HG02571 (cell line): ENCODE measurements at regions not wholly inside any gene's neighbourhood (a gene's known extent, or its start where the extent isn't known, plus 50 kb on each side); places are given as distances from the start of the nearest gene placed in this dataset.

Experiments used
- ATAC-seq: cut with Tn5 transposase; IDR thresholded peaks from one replicate; pipeline ENCODE4 v1.9.1; 2021; ENCODE audit warnings: mild to moderate bottlenecking, moderate library complexity; ENCODE audit not compliant: unreplicated experiment

DNA sequence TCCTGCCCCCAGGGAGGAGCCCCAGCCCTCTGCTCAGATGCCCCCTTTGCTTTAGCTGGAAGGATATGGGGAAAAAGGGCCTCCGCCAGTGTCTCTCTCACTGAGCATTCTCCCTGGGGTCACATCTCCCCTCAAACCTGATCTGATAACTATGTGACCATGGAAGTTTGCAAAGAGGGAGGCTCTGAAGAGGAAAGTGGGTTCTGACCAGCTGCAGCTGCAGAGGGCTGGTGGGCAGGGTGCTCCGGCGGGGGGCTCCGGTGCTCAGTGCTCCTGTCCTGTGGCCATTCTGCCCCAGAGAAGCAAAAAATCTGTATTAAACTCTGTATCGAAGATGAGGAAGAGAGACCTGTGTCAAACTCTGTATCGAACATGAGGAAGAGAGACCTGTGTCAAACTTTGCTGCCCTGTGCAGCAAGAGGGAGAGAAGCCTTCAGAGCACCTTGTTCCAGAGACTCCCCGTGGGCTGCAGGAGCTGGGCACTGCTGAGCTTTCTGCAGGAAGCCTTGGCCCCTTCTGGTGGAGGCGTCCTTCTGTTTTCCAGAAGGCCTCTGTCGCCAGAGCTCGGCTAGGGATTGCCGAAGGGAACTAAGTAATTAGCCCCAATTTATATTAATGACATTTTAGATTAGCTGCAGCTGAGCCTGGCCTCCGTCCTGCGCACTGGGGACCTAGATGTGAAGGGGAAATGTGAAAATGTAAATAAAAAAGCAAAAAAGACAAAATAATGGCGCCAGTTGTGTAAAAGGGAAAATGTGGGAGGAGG lies 186.2 kb upstream of the C1orf174 start:
- ATAC-seq = no peak

DNA sequence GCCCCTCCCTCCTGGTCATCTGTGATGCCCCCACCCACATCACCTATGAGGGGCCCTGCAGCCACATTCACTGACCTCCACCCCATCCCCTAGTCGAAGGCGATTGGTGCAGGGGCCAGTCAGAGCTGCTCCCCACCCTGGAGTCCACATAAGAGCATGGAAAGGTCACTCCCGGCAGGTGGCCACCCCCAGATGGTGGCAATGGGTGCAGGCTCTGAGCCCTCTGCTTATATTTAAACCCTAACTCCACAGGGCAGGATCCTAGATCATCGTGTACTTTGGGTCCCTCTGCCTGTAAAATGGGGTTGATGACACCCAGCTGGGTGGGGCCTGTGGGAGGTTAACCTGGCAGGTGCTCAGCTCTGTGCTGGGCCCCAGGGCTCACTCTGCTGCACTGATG lies 186.8 kb upstream of the C1orf174 start:
- no peak for ATAC-seq

DNA sequence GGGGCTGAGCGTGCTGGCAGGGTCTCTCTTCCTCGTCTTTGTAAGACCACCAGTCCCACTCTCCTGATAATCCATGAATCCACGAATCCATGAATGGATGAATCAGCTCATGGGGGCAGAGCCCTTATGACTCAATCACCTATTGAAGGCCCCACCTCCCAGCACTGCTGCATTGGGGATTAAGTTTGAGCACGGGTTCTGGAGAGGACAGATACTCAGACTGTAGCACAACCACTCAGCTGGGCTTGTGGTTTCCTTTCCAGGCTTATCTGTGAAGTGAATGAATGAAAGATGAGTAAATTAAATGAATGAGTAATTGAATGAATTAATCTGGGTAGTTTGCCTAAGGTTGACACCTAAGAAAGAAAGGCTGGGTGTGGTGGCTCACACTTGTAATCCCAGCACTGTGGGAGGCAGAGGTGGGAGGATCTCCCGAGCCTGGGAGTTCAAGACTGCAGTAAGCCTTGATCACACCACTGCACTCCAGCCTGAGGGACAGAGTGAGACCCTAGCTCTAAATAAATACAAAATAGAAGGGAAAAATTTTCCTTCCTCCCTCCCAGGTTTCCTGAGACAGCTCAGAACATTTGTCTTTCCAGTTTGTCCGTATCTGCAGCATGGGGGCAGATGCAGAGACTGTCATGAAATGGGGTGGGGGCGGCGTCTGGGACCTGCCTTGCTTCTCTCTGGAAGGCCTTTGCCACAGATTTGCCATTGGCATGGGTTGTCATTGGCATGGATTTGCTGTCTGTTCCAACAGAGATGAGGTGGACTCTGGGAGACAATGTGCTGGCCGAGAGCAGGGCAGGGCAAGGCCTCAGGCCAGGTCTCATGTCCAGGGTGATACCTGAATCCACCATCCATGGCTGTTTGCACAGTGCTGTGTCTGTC lies 187.7 kb upstream of the C1orf174 start:
- ATAC-seq = no peak

DNA sequence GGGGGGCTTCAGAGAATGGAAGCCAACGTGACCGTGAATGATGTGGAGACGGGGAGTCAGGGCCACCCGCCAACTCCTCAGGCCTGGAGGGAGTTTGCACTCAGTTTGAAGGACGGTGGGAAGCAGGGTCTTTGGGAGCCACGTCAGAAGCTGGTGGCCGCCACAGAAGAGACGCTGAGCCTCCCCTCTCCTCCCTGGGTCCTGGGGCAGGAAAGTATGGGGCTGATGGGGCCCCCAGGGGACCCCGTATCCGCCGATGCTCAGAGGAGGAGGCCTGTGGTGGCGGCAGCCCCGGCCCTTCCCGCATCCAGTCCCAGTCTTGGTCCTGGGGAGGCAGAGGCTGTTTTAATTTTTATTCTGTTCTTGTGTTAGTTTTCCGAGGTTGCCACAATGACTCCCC lies 188.6 kb upstream of the C1orf174 start:
- no peak for ATAC-seq

DNA sequence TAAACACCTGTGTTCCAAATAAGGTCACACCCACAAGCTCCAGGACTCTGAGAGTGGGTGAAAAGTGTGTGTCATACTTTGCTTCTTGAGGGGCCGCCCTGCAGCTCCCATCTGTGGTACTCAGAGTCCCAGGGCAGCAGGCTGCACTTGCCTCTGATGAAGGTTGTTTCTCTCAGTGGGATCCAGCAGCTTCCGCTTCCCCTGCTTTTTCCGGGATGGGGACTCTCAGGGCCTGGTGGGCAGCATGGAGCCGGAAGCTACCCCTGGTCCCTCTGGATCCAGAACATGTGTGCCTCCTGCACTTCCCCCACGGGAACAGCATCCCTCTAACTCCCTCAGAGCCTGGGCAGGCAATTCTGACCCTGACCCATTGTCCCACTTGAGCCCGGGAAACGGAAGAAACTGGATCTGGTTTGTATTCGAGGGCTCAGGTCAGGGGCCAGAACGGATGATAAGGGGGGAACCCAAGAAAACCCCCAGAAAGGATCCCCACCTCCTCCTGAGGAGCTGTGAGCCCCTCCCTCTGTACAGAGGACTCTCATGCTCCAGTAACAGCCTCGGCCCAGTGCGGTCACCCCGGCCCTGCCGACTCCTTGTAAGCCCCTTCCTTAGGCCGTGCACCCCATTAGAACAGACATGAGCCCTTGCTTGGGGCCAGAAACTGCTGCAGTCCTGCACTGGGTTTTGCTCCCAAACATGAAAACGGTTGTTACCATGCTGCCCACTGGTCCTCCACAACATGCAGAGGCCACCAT lies 189.5 kb upstream of the C1orf174 start:
- no peak for ATAC-seq

DNA sequence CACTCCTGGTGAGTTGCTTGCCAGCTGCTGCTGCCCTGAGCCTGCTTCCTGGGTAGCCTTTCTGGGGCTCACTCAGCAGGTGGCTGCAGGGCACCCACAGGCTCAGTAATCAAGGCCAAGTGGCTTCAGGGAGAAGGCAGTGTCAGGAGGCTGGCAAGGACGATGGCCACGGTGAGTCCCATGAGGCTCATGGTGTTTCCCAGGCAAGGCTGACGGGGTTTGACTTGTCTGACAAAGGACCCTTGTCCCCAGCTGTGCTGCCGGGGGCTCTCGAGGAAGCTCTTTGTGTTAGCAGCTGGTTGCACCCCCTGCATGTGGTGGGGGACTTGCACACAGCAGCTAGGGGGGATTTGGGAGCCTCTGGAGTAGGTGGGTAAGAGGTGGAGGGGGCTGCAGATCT lies 190.5 kb upstream of the C1orf174 start:
- no peak for ATAC-seq

DNA sequence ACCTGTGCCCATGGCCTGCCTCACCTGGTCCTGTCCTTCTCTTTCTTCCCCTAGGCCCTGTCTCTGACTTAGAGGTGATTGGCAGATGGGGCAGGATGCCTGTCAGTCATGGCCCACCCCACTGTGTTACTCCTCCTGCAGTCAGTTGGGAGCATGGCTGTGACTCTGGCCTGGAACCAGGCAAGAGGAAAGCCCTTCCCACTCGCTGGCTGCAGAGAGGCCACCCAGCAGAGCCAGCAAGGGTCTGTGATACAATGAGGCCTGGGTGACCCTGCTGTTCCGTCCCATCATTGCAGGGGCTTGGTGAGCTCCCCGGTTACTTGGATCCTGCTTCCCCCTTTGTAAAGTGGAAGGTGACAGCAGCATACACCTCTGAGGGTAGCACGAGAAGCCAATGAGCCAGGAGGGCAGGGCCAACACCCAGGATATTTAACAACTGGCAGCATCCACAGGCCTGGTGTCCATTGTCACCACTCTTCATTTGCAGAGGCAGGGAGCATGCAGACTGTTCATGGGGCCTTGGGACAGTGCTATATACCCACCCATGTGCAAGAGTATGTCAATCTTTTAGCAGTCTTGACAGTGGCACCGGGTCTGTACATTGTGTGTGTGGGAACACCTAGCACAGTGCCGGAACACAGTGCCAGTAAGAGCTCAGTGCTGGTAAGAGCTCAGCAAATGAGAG lies 191.0 kb upstream of the C1orf174 start:
- no peak for ATAC-seq

DNA sequence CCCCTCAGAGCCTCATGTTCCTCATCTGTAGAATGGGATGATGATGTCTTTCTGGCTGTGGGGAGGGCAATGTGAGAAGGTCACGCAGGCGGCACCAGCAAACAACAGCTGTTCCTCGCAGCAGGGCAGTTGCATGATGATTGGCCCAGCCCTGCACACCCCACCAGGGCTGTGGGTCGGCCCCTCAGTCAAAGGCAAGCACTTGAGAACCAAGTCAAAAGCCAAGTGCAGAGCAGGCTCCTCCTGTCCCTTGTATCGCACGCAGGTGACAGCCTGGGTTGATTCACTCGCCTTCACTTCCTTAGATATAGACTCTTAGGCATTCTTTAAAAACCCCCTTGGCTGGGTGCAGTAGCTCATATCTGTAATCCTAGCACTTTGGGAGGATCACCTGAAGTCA lies 191.9 kb upstream of the C1orf174 start:
- no peak for ATAC-seq

DNA sequence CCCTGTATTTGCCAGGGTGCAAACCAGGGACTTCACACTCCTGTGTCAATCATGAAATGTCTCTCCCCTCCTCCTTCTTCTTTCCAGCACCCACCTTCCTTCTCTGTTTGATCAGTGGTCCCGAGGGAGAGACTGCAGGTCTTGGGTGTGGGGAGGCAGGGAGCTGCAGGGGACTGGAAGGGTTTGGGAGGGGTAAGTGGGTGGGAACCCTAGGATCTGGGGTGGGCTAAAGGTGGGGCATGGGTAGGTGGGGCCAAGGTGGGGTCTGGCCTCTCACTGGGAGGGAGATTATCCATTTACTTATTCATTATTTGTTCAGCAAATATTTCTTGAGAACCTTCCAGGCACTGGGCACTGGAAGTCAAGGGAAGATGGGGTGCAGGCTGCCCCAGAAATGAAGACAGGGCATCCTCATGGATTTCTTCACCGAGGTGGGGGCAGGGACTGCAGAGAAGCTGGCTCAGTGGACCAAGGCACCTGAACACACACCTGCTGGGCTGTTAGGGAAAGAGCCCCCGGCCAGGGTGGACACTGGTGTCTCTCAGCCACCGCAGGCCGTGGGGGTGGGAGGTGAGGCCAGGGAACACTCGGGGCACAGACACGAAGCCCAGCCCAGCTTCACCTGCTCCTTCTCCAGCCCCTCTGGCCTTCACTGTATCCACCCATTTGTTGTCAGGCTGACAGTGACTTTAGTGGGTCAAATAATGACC lies 193.9 kb upstream of the C1orf174 start:
- ATAC-seq = no peak

DNA sequence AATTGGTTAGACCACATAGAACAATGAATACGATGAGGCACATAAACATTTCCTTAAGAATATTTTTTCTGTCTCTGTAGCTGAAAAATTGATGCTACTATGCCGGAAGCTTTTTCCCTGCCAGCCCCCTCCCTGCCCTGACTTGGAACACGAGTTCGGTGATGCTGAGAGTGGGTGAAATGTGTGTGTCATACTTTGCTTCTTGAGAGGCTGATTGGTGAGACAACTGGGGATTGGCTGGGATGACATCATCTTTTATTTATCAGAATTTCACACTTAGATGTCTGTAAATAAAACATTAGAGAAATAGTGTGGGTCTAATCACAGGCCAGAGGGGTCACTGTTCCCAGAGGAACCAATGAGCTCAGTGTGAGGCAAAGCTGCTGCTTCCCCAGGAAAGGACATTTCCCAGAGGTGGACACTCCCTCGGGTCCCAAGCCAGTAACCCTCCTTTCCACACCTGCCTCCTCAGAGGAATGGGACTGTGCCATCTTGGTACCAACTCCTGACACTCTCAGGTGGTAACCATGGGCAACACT lies 195.4 kb upstream of the C1orf174 start:
- no peak for ATAC-seq

DNA sequence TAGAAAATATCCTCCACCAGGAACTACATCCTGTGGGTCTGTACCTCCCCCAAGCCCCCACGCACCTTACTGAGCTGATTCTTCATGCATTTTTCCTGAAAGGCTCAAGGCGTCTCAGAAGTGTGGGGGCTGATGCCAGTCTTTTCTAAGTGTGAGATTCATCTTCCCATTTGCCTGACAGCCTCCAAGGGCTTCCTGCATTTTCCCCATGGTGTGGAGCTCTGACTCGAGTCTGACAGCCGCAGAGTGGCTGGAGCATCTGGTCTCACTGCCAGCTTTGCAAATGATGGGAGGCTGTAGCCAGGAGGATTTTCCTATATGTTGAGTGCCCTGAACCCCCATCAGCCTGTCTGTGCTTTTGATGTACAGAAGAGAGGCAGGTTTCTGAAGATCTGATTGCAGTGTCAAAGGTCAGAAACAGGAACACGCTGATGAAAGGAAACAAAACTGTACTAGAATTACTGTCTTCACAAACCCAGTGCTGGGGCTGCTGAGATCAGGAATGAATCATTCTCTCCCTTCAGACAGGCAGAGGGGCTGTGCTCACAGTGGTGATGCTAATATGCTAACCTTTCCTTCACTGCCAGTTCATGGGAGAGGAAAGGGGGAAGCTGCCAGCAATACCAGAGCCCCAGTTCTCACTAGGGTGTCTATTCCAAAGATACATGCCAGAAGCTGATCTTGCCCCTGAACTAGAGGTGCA lies 201.5 kb upstream of the C1orf174 start:
- no peak for ATAC-seq

DNA sequence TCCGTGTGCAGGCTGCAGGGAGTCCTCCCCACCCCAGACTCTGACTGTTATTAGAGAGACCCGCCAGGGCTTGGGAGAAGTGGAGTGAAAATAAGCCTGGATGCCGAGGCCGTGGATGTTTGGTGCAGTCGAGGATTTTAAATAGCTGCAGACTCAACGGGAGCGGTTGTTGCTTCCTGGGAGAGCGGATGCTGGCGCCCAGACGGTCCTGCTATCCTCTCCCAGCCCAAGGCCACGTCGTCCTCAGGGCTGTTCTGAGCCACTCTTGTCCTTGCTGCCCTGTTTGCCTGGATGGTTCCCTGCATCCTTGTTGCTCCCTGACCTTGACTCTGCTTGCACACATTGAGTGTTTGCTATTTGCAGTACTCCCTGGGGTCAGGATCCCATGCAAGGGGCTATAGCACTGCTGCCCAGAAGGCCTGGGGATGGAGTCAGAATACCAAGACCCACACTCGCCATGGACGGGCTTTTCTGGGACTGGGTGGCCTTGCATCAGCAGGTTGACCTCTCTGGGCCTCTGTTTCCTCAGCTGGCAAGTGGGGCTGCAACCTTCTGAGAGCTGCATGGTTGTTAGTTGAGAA lies 205.3 kb upstream of the C1orf174 start:
- ATAC-seq = no peak

DNA sequence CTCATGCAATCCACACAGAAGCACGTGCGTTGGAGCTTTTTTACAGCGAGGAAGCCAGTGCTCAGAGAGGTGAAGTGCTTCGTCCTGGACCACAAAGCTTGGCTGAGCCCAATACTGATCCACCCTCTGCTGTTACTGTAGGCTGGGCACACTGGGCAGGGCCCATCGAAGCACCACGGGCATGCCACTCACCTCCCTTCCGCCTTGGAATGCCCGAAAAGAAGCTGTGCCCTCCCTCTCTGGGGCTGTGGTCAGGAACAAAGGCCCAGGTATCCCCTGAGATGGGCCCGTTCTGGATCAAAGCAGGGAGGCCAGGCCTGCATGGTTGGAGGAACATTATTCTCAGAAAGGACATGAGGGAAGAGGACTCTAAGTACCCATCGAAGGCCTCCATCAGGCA lies 206.7 kb upstream of the C1orf174 start:
- no peak for ATAC-seq

DNA sequence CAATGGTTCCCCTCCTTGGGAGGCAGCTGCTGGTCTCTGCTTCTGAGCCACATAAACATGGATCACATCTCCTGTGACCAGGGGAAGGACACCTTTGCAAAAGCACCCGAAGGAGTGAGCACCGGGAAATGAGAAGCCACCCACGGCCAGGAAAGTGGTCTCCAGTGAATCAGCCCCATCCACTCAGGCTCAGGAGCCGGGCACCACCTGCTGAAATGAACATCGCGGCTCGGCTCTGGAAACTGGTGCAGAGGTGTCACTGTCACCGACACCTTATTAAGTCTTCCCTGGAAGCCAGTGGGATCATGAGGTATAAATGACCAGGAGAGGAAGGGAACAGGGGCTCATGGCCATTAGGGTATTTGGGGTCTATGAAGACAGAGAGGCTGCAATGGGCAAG lies 207.2 kb upstream of the C1orf174 start:
- ATAC-seq = no peak

DNA sequence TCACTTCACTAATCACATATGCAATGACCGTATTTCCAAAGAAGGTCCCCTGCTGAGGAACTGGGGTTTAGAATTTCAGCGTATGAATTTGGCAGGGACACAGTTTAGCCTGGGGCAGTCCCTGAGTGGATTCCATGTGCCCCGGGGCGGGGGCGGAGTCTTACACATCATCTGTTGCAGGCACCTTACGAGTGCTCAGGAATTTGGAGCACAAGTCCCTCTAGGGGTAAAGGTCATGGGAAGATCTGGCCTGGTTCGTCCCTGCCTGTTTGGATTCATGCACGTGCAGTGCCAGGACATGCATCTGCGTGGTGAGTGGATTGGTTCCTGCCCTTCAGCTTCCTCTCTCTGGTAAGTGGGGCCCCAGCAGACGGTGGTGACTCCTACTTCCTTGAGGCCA lies 208.3 kb upstream of the C1orf174 start:
- ATAC-seq = no peak

DNA sequence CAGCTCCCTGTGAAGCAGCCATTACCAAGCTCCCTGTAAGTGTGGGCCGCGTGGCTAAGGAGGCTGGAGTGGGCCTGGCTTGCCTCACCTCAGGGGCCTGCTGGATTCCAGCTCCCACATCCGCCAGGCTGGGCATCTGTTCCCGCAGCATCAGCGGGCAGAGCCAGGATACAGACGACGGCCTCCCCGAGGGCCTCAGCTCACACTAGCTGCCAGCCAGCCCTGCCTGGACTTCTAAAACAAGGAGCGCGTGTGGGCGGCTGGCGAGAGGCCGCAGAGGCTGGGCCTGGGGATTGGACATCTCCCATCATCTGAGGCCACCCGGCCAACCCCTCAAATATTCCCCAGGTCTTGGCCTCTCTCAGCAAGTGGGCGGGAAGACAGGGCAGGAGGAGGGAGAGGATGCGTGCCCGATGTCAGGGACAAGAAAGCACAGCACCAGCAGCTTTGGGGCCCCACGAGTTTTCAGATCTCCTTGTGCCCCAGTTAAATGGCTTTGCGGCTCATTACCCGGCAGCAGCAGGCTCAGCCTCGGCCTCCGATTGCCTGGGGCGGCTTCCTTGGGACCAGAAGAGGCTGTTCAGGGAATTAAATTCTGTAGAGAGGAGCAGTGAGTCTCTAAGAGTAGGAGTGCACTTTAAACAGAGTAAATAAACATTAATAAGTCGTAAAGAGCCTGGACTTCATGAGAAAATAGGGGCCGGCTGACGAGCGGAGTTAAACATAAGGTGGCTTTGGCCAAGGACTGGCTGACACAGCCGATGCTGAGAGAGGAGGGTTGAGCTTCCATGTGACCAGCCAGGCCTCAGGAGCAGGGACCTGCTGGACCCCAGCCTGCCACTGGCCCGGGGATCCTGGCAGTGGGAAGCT lies 208.9 kb upstream of the C1orf174 start:
- ATAC-seq = no peak

DNA sequence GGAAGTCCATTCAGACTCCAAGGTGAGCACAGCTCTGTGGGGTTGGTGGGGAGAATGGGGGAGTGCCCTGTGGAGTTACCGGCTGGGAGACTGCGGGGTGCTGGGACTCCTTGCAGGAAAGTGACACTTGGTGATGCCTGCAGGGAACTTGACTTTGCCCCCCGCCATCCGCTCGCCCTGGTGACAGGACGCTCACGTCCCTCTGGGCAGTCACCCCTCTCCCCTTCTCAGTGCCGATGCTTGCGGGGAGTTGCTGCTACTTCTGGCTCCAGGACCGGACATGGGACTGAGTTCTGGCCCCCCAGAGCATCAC lies 209.5 kb upstream of the C1orf174 start:
- no peak for ATAC-seq

DNA sequence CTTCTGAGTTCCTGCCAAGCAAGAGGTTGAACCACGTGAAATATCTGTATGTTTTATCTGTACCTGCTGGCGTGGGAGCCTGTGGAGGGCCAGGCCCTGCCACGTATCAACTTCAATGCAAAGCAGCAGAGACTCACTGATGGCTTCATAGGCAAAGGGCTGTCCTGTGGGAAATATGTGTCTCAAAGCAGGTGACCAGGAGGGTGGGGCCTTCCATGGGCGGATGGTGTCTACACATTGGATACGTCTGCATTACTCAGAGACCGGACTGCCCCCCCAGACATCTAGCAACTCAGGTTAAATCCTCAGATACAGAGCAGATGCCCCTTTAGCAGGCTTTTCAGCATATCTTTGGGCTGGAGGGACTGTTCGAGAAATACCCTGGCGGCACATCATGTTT lies 210.8 kb upstream of the C1orf174 start:
- no peak for ATAC-seq
